Body of pancreas (tissue), 4 donors: ENCODE measurements at regions not wholly inside any gene's neighbourhood (a gene's known extent, or its start where the extent isn't known, plus 50 kb on each side); places are given as distances from the start of the nearest gene placed in this dataset.

Source experiments
- CTCF ChIP-seq, 7 experiments: fragments of 450-650 bp in 4 of 7; fragments of 200-600 bp in 3 of 7; sonication (generic) in 3 of 7; IDR thresholded peaks; one replicate each; pipeline ENCODE4 v1.5.1; 2016 to 2019; ENCODE audit warnings: antibody characterized with exemption in 7 of 7
- POLR2A ChIP-seq, 3 donors: fragments of 450-650 bp; IDR thresholded peaks; one replicate each; pipeline ENCODE4 v1.6.1; 2016; ENCODE audit warnings: antibody characterized with exemption in 3 of 3, mild to moderate bottlenecking in 2 of 3

GRCh38 chr10:2543974-2544373 is 523.4 kb upstream of the PFKP start:
- TF ChIP-seq POLR2A (IDR thresholded peaks at IDR 0.05) (no peak), CTCF (IDR thresholded peaks at IDR 0.05) (no peak)
